Spleen (tissue), 11 donors: ENCODE measurements at regions not wholly inside any gene's neighbourhood (a gene's known extent, or its start where the extent isn't known, plus 50 kb on each side); places are given as distances from the start of the nearest gene placed in this dataset.

Experiments used
- DNase-seq: peaks from one replicate; pipeline ENCODE4 v3.0.0-alpha.2; 2020
- H3K27ac ChIP-seq, 8 donors: fragments of 200-600 bp; sonication (generic) in 7 of 8; 1 replicate in 4 of 8; 2 replicates in 4 of 8; pipeline versions ENCODE4 v1.5.0 to v1.8.0; 2016 to 2021; ENCODE audit warnings: inconsistent platforms in 4 of 8, mild to moderate bottlenecking in 4 of 8, moderate library complexity in 1 of 8
- H3K27me3 ChIP-seq, 7 donors: fragments of 200-600 bp; sonication (generic) in 6 of 7; replicated peaks in 1 of 7; 1 replicate in 4 of 7; 2 replicates in 3 of 7; pipeline versions ENCODE4 v1.5.0 to v1.8.0; 2016 to 2021; ENCODE audit warnings: inconsistent platforms in 3 of 7, mild to moderate bottlenecking in 1 of 7
- H3K36me3 ChIP-seq, 6 donors: fragments of 200-600 bp; sonication (generic) in 5 of 6; 1 replicate in 4 of 6; 2 replicates in 2 of 6; pipeline versions ENCODE4 v1.5.0 to v1.8.0; 2016 to 2021; ENCODE audit warnings: inconsistent platforms in 2 of 6
- H3K4me1 ChIP-seq, 6 donors: fragments of 200-600 bp; sonication (generic) in 5 of 6; 1 replicate in 3 of 6; 2 replicates in 3 of 6; pipeline versions ENCODE4 v1.5.0 to v1.8.0; 2016 to 2021; ENCODE audit warnings: inconsistent platforms in 3 of 6
- H3K4me3 ChIP-seq, 8 donors: fragments of 200-600 bp; sonication (generic) in 7 of 8; 1 replicate in 4 of 8; 2 replicates in 4 of 8; pipeline versions ENCODE4 v1.5.0 to v1.8.0; 2016 to 2021; ENCODE audit warnings: inconsistent platforms in 4 of 8, mild to moderate bottlenecking in 4 of 8, moderate library complexity in 2 of 8
- H3K9me3 ChIP-seq, 8 donors: fragments of 200-600 bp; sonication (generic) in 7 of 8; 1 replicate in 4 of 8; 2 replicates in 4 of 8; pipeline versions ENCODE4 v1.5.0 to v1.8.0; 2016 to 2021; ENCODE audit warnings: inconsistent platforms in 4 of 8
- POLR2A ChIP-seq, 3 donors: fragments of 450-650 bp; IDR thresholded peaks; one replicate each; pipeline ENCODE4 v1.5.1; 2017; ENCODE audit warnings: antibody characterized with exemption in 3 of 3, mild to moderate bottlenecking in 1 of 3
- POLR2AphosphoS5 ChIP-seq, 3 donors: sonication (generic); formaldehyde crosslinking; IDR thresholded peaks; one replicate each; pipeline ENCODE4 v1.5.1; 2017; ENCODE audit warnings: antibody characterized with exemption in 3 of 3
- WGBS, 5 donors: extraction: QIAGEN DNeasy Blood & Tissue Kit in 3 of 5; methylation state at CpG; one replicate each; pipeline versions ENCODE4 v1.1.5 to v1.1.7; 2013 to 2018; 5-methylcytosine and 5-hydroxymethylcytosine counted together
- intact Hi-C: fragments of 100-400 bp; cut with DNase I; formaldehyde crosslinking; loops from one replicate; pipeline ENCODE4 v1.15.0; 2023; ENCODE audit warnings: low total_unique reads
- TF ChIP-seq, protein P1 (sequence below), 11 experiments: fragments of 200-600 bp in 7 of 11; fragments of 450-650 bp in 4 of 11; sonication (generic) in 4 of 11; IDR thresholded peaks in 8 of 11; conservative IDR thresholded peaks in 3 of 11; 1 replicate in 7 of 11; 2 replicates in 4 of 11; pipeline versions ENCODE4 v1.4.0 to v1.8.0; 2016 to 2021; ENCODE audit warnings: antibody characterized with exemption in 11 of 11, inconsistent platforms in 4 of 11, mild to moderate bottlenecking in 1 of 11
- donor health status: healthy with polysubstance abuse.
- donor health status: DM: no; HTN: no; CAD: no; lungs with moderate emphysema.
- donor health status: DM: no; HTN: no; CAD: no.
- donor health status: Bipolar disorder and iron deficiency.
- donor health status: healthy.
- donor health status: DM: no; HTN: no; CAD: no.
- donor health status: DM: yes; HTN: yes; CAD: no.

DNA sequence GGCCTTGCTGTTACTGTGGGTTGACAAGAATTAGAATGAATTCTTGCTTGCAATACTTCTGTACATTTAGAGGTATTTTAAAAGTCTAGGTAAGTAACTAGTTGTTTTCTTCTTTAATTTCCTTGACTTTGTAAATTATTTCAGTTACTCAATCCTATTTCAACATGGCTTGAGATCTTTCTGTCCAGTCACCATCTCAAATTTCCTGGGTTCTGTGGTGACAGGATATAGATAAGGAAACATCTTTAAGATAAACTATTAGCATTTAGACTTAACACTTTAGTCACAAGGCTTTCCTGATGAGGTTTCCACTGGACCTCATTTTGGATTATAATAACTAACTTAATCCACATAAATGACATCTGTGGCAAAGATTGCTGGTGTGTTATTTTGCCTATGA lies 195.9 kb upstream of the DPH6 start:
- Histone ChIP-seq H3K36me3 (no peaks in the 10 kb centered on the region), H3K27ac (no peak overlapping the region), H3K4me1 (no peaks in the 10 kb centered on the region), H3K9me3 (peaks cover 0 to 5% (median 0%) of the 10 kb centered on the region in 8 donors), H3K4me3 (no peak overlapping the region), H3K27me3 (no peaks in the 10 kb centered on the region)
- TF ChIP-seq, protein P1, sequence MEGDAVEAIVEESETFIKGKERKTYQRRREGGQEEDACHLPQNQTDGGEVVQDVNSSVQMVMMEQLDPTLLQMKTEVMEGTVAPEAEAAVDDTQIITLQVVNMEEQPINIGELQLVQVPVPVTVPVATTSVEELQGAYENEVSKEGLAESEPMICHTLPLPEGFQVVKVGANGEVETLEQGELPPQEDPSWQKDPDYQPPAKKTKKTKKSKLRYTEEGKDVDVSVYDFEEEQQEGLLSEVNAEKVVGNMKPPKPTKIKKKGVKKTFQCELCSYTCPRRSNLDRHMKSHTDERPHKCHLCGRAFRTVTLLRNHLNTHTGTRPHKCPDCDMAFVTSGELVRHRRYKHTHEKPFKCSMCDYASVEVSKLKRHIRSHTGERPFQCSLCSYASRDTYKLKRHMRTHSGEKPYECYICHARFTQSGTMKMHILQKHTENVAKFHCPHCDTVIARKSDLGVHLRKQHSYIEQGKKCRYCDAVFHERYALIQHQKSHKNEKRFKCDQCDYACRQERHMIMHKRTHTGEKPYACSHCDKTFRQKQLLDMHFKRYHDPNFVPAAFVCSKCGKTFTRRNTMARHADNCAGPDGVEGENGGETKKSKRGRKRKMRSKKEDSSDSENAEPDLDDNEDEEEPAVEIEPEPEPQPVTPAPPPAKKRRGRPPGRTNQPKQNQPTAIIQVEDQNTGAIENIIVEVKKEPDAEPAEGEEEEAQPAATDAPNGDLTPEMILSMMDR (IDR thresholded peaks at IDR 0.05 in 8 of 11, conservative IDR thresholded peaks at IDR 0.05 in 3 of 11): no peak
- TF ChIP-seq POLR2A (IDR thresholded peaks at IDR 0.05) (no peak), POLR2AphosphoS5 (IDR thresholded peaks at IDR 0.05) (no peak)
- DNase-seq: no peak
- intact Hi-C loops: no loop called here

DNA sequence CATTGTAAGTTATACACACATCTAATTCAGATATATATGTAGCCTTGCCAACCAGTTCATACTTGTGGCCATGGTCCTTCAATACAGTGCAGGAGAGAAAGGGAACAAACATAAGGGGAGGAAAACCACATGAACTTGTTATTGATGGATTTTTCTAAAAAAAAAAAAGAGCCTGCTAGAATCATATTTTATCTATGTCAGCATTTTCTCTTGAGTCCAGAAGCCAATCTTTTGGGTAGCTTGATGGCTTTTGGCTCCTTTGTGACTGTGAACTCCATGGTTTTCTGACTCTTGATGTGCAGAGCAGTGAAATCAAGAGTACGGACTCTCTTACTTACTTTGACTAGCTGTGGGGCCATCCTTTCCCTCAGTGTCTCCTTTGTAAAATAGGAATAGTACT lies 197.4 kb upstream of the DPH6 start:
- no peak overlapping the region for H3K27ac ChIP-seq
- H3K4me3 ChIP-seq: no peak overlapping the region
- WGBS, 5 donors: 70 to 100% (median 90%) methylated on average over 1 of the region's 1 CpG
- H3K4me1 ChIP-seq: no peaks in the 10 kb centered on the region
- TF ChIP-seq POLR2AphosphoS5 (IDR thresholded peaks at IDR 0.05) (no peak), POLR2A (IDR thresholded peaks at IDR 0.05) (no peak)
- TF ChIP-seq, protein P1 (IDR thresholded peaks at IDR 0.05 in 8 of 11, conservative IDR thresholded peaks at IDR 0.05 in 3 of 11): no peak
- no peaks in the 10 kb centered on the region for H3K36me3 ChIP-seq
- intact Hi-C loops: no loop called here
- peaks cover 0 to 5% (median 0%) of the 10 kb centered on the region in 8 donors for H3K9me3 ChIP-seq
- no peak for DNase-seq
- no peaks in the 10 kb centered on the region for H3K27me3 ChIP-seq

DNA sequence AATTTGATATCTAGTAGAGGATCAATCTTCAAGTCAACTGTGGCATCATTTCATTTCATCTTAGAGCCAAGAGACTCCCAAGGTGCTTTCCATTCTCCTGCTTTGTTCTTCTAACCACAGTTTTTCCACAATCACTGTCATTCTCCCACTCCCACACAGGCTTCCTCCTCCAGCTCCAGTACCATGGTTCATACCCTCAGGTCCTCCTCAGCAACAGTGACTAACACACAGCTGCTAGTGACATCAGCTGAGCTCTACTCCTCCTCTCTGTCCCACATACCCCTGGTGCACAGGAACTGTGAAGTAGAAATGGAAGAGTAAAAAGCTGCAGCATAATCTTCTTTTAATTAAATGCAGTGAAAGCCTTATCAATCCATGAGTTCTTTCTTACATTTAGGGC lies 200.2 kb upstream of the DPH6 start:
- H3K4me3 ChIP-seq: no peak overlapping the region
- intact Hi-C loops: no loop called here
- DNase-seq: no peak
- H3K27ac ChIP-seq: no peak overlapping the region
- no peaks in the 10 kb centered on the region for H3K36me3 ChIP-seq
- peaks cover 0 to under 1% (median 0%) of the 10 kb centered on the region in 7 donors for H3K27me3 ChIP-seq
- H3K9me3 ChIP-seq: peaks cover 0 to 5% (median 0%) of the 10 kb centered on the region in 8 donors
- no peaks in the 10 kb centered on the region for H3K4me1 ChIP-seq
- TF ChIP-seq, protein P1 (IDR thresholded peaks at IDR 0.05 in 8 of 11, conservative IDR thresholded peaks at IDR 0.05 in 3 of 11): no peak
- TF ChIP-seq POLR2A (IDR thresholded peaks at IDR 0.05): no peak
- TF ChIP-seq POLR2AphosphoS5 (IDR thresholded peaks at IDR 0.05): no peak

DNA sequence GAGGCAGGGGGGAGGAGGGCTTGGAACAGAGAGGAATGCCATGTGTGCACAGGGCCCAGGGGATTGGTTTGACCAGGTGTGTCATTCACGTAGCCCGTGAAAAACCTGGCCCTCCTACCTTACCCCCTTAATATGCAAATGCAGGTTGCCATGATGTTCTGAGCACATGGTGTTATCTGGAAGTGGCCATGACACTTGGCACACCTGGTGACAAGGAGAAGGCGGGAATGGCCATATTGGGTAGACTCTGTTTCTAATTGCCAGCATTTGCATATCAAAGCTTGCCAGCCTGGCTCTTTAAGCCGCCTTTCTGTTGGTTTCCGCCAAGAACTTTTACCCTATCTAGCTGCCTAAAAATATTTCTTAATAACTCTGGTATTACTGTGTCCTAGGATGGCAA lies 202.1 kb upstream of the DPH6 start:
- Histone ChIP-seq H3K36me3 (no peaks in the 10 kb centered on the region), H3K9me3 (no peaks in the 10 kb centered on the region), H3K4me1 (peaks cover 0 to 5% (median 0%) of the 10 kb centered on the region in 6 donors), H3K27me3 (peaks cover 0 to 9% (median 0%) of the 10 kb centered on the region in 7 donors), H3K27ac (no peak overlapping the region), H3K4me3 (no peak overlapping the region)
- TF ChIP-seq, protein P1 (IDR thresholded peaks at IDR 0.05 in 8 of 11, conservative IDR thresholded peaks at IDR 0.05 in 3 of 11): no peak
- TF ChIP-seq POLR2A (IDR thresholded peaks at IDR 0.05) (no peak), POLR2AphosphoS5 (IDR thresholded peaks at IDR 0.05) (no peak)
- no peak for DNase-seq
- WGBS, 5 donors: 90 to 98% (median 90%) methylated on average over 5 of the region's 5 CpGs
- intact Hi-C loops: no loop called here
